GM11168 (cell line): ENCODE measurements at regions not wholly inside any gene's neighbourhood (a gene's known extent, or its start where the extent isn't known, plus 50 kb on each side); places are given as distances from the start of the nearest gene placed in this dataset.
"Not testable (repeated sequence)": the region's sequence is repeated elsewhere in the genome, so short reads cannot be mapped to it uniquely, and the experiment has no call there.

Source experiments
- in situ Hi-C: fragments of 300-500 bp; cut with MboI; formaldehyde crosslinking; loops from one replicate; pipeline ENCODE4 v1.12.0; 2022; ENCODE audit warnings: low sequenced_read_pairs; ENCODE audit not compliant: unreplicated experiment

- in situ Hi-C loops = no loop called here
These were observed 226.0 kb downstream of the SPRY1 start for GRCh38 chr4:123622572-123622971.

- in situ Hi-C loops = no loop called here
These were observed 227.0 kb downstream of the SPRY1 start for GRCh38 chr4:123623611-123624010.

- in situ Hi-C loops = no loop called here
These were observed 228.4 kb downstream of the SPRY1 start for GRCh38 chr4:123624959-123625358.

GRCh38 chr4:123628288-123628687, 231.7 kb downstream of the SPRY1 start:
- in situ Hi-C loops = no loop called here

- in situ Hi-C loops = no loop called here
These were observed 235.4 kb downstream of the SPRY1 start for GRCh38 chr4:123631786-123632692.

GRCh38 chr4:123632693-123633030, 236.1 kb downstream of the SPRY1 start:
- in situ Hi-C loops = no loop called here

GRCh38 chr4:123638834-123639233, 242.2 kb downstream of the SPRY1 start:
- in situ Hi-C loops = no loop called here

GRCh38 chr4:123640271-123640670, 243.7 kb downstream of the SPRY1 start:
- in situ Hi-C loops = no loop called here

GRCh38 chr4:123640824-123641223, 244.2 kb downstream of the SPRY1 start:
- in situ Hi-C loops = no loop called here

- in situ Hi-C loops = no loop called here
These were observed 247.1 kb downstream of the SPRY1 start for GRCh38 chr4:123643691-123644090.

- in situ Hi-C loops = no loop called here
These were observed 252.7 kb downstream of the SPRY1 start for GRCh38 chr4:123649250-123649644.

- in situ Hi-C loops = no loop called here
These were observed 253.2 kb downstream of the SPRY1 start for GRCh38 chr4:123649645-123650391.

- in situ Hi-C loops = no loop called here
These were observed 254.5 kb downstream of the SPRY1 start for GRCh38 chr4:123651066-123651465.

GRCh38 chr4:123651536-123652180, 255.1 kb downstream of the SPRY1 start:
- in situ Hi-C loops = no loop called here

- in situ Hi-C loops = no loop called here
These were observed 255.9 kb downstream of the SPRY1 start for GRCh38 chr4:123652476-123652875.

- in situ Hi-C loops = no loop called here
These were observed 256.6 kb downstream of the SPRY1 start for GRCh38 chr4:123653236-123653635.

GRCh38 chr4:123656746-123657294, 260.2 kb downstream of the SPRY1 start:
- in situ Hi-C loops = not testable (repeated sequence)

GRCh38 chr4:123657606-123658005, 261.0 kb downstream of the SPRY1 start:
- in situ Hi-C loops = not testable (repeated sequence)

GRCh38 chr4:123659262-123659661, 262.7 kb downstream of the SPRY1 start:
- in situ Hi-C loops = no loop called here

GRCh38 chr4:123659730-123660129, 263.1 kb downstream of the SPRY1 start:
- in situ Hi-C loops = loop anchor here (10.0 kb wide), 2 partner anchors 275 to 555 kb away; no protein-coding TSS in a partner anchor
